HG02642 (cell line): ENCODE measurements at regions not wholly inside any gene's neighbourhood (a gene's known extent, or its start where the extent isn't known, plus 50 kb on each side); places are given as distances from the start of the nearest gene placed in this dataset.

Experiments
- ATAC-seq: cut with Tn5 transposase; IDR thresholded peaks from one replicate; pipeline ENCODE4 v1.9.1; 2021; ENCODE audit warnings: mild to moderate bottlenecking; ENCODE audit not compliant: unreplicated experiment, poor library complexity

DNA sequence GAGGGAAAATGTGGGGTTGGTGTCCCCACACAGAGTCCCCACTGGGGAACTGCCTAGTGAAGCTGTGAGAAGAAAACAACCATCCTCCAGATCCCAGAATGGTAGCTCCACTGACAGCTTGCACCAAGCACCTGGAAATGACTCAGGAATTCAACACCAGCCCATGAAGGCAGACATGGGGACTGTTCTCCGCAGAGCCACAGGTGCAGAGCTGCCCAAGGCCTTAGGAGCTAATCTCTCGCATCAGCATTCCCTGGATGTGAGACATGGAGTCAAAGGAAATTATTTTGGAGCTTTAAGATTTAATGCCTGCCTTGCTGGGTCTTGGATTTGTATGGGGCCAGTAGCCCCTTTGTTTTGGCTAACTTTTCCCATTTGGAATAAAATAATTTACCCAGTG lies 367.9 kb downstream of the FAM133A start:
- ATAC-seq: no peak

DNA sequence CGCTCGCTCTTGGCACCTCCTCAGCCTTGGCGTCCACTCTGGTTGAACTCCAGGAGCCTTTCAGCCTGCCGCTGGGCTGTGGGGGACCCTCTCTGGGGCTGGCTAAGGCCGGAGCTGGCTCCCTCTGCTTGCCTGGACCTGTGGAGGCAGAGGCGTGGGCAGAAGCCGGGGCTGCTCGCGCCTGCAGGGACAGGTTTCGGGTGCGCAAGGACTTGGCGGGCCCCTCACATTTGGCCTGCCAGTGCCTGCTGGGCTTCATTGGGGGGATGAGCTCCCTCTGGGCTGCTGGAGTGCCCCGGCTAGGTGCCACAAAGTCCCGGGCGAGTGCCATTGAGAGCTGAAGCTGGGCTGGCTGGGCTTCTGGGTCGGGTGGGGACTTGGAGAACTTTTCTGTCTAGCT lies 371.7 kb downstream of the FAM133A start:
- ATAC-seq: no peak

DNA sequence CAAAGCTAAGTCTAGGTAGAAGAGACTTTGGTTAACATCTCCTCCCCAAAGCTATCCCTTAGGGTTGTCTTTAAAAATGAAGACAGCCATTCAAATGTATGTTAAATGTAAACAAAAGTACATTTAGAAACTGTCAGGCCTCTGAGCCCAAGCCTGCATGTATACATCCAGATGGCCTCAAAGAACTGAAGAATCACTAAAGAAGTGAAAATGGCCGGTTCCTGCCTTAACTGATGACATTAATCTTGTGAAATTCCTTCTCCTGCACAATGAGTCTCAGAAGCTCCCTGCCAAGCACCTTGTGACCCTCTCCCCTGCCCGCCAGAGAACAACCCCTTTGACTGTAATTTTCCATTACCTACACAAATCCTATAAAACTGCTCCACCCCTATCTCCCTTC lies 377.9 kb downstream of the FAM133A start:
- ATAC-seq: no peak

DNA sequence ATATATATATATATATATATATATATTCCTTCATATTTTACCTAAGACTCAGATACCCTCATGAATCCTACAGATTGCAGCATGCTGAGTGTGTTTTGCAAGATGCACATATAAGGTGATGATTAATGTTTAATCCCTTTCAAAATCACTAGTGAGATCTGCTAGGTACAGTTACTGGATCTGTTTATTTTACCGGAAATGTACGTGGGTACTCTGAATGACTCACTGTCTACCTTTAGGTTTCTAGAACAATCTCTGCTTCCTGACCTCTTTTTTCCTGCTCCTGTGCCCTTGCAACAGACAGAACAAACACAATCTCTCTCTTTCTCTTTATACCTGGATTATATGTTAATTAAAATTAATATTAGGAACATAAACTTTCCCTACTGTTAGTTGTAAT lies 379.6 kb downstream of the FAM133A start:
- ATAC-seq: no peak

DNA sequence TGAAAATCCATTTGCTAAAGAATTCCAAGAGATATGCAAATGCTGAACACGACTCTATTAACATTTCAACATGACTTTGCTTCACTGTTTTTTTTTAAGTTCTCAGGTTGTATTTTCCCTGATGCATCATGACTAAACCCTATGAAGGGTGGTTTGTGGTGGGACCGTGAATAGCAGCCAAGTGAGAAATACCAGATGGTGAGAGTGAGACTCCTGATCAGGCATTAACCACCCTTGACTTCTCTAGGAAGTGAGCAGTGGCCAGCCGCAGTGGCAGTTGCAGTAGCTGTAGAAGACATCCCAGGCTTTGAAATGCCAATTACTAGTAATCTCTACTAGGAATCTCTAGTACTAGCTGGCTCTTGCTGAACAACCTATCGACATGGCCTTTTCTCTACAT lies 383.4 kb downstream of the FAM133A start:
- no peak for ATAC-seq

DNA sequence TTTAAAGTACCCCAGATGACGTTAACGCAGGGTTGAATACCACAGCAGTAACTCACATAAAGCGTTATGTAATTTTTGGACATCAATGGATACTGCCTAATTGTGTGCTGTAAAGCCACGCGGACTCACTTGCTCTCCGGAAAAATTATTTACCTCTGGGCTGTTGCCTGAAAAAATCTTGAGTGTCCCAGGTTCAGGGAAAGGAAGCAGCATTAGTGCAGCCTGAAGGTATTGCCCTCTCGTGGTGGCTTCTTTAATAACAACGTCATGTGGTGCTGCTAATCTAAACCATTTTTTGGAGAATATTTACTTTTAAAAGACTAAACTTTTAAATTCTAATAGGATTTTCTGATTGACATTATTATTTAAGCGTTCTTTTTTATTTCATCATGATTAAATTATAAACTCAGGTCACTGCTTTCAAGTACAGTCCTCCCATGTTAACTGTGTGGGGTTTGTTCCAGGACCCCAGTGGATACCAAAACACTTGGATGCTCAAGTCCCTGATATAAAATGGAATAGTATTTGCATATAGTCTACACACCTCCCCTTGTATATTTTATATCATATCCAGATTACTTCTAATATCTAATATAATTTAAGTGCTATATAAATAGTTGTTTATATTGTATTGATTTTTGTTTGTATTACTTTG lies 384.8 kb downstream of the FAM133A start:
- no peak for ATAC-seq

DNA sequence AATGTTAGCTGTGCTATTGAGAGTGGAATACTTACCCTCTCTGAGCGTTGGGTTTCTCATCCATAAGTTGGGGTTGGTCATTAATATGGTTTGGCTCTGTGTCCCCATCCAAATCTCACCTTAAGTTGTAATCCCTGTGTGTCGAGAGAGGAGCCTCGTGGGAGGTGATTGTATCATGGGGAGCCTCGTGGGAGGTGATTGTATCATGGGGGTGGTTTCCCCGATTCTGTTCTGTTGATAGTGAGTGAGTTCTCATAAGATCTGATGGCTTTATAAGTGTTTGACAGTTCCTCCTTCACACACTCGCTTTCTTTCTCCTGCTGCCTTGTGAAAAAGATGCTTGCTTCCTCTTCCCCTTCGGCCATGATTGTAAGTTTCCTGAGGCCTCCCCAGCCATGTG lies 391.1 kb downstream of the FAM133A start:
- no peak for ATAC-seq

DNA sequence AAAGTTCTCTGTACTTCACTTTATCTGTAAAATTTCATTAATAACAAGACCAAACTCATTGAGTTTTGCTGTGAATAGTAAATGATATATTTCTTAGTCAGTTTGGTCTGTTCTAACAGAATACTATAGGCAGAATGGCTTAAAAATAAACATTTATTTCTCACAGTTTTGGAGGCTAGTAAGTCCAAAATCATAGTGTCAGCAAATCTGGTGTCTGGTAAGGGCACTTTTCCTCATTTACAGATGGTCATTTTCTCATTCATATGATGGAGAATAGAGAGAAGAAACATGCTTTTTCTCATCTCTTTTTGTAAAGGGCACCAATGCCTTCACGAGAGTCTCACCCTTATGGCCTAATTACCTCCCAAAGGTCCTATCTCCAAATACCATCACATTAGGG lies 415.1 kb downstream of the FAM133A start:
- no peak for ATAC-seq

DNA sequence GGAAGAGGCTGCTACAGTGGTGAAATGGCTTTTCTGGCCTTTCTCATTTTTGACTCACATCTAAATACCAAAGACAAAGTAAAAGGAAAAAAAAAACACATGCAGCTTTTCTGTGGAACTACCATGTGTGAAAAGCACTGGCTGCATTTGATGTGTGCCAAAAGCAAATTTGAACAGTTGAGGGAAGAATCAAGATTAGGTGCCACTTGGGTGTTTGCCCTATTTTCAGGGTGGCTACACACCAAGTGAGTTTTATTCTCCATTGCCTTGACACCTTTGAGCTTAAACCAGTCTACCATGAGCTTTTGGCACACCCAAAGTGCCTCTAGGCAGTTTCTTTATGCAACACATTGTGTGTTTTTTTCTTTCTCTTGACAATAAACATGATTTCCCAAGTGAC lies 423.9 kb downstream of the FAM133A start:
- no peak for ATAC-seq

DNA sequence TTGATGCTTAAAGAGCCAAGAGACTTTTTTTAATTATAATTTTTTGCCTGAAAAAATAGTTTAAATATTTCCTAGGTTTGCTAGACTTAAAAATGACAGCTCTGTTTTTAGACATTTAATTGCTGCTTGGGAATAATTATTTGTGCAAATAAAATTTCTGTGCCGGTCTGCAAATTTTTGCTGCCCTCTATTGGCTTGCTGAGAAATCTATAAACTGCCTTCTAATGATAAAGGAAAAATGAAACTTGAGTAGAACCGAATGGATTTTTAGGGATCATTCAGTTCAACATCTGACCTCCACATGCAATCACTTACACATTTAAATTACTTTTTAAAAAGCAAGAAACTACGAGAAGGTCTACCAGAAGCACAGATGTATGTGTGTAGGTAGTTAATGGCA lies 434.0 kb downstream of the FAM133A start:
- ATAC-seq: no peak

DNA sequence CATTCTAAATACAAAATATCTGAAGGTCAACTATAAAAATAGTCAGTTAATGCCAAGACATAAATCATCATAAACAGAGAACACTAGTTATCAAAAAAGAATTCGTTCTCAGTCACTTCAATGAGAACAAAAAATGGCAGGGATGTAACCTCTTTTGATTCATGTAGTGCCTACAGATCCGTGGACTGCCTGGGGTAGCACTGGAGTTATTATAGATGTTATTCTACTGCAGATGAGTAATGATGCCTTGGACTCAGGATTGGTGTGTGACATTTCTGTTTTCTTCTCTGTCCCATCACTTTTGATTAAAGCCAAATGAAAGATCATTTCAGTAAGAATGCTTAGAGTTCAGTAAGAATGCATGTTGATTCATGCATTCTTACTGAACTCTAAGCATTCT lies 440.4 kb downstream of the FAM133A start:
- ATAC-seq: no peak

DNA sequence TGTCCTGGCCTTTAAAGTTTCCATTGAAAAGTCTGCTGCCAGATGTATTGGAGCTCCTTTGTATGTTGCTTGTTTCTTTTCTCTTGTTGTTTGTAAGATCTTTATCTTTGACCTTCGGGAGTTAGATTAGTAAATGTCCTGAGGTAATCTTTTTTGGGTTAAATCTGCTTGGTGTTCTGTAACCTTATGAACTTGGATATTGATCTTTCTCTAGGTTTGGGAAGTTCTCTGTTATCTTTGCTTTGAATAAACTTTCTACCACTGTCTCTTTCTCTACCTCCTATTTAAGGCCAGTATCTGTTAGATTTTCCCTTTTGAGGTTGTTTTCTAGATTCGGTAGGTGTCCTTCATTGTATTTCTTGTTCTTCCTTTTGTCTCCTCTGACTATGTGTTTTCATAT lies 447.8 kb downstream of the FAM133A start:
- ATAC-seq: no peak

DNA sequence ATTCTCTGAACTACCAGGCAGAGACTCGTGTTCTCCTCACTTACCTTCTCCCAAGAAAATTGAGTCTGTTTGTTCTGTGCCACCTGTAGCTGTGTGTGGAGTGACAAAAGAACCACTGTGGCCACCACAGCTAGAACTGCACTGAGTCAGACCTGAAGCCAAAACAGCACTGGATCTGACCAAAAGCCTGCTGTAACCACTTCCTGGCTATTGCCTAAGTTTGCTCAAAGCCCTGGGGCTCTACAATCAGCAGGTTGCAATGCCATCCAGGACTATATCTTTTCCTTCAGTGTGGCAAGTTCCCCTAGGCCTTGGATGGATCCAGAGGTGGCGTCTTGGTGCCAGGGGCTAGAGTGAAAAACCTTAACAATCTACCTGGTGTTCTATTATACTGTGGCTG lies 449.1 kb downstream of the FAM133A start:
- no peak for ATAC-seq

DNA sequence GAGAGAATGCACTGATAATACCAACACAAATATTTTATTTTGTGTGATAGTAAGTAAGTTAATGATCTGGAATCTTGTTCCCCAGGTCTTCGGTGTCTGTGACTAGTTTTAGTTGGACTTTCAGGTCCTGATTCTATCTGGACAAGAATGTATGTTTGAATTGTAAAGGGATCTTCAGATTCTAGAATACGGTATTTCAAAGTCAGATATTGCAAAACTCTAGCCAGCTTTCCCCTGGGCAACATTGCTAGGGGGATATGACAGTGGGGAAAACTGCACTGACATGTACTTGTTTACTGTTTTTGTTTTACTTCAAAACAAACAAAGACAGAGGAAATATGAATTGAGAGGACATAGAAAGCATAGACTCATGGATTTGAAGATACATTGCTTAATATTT lies 489.0 kb downstream of the FAM133A start:
- no peak for ATAC-seq

DNA sequence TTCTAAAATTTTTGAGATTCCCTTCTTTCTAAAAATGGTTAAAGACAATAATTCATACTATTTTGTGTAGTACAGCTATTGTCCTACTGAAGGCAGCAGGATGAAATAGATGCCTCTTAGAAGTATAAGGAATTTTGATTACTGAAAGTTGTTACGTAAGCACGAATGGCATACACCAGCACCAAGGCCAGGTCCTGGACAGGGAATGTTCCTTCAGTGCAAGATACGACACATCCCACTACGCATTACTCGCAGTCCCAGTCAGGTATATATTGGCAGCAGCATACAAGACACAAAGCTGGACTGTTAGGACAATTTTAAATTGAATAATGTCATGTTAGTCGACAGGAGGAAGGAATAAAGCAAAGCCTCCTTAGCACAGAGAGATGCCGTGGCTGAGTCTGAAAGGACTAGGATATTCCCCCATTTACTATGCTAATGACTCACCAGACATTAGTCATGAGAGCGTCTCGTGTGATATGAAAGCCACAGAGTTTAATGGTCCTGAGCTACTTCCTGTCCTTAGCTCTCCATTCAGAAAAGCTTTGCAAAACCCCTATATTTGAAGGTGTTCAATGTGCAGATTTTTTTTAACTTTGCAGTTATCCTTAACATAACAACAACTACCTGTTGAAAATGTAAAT lies 504.3 kb downstream of the FAM133A start:
- ATAC-seq: no peak

DNA sequence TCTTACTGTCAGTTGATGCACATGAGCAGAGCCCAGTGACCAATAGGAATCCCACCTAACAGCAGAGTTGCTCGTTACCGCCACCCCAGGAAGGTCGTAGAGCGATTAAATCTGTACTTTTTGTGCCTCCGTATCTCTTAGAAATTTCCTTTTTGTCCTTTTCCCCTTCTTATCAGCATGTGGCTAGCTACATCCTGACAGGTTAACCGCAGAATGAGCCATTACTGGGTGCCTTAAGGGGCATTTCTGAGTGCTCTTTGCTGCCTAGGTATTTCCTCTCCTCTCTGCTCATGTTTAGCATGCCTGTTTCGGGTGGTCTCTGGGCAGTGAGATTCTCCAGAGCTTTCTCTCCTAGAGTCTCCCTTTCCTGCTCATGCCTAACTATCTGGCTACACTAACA lies 530.5 kb downstream of the FAM133A start:
- no peak for ATAC-seq

DNA sequence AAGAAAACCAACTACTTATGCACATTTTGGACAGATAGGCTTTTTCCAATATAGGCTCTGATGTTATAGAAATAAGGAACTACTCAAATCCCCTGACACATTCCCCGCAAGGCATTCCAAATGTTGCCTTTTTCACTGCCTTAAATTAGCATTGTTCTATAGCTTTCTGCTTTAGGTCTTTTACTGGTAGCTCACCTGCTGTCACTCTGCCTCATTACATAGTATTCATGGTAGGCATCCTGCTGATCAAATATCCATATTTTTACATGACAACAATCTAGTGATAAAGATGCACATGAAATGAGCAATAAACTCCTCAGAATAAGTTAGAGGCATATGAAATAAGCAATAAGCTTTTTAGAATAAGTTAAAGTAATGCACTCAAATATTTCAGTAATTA lies 542.7 kb downstream of the FAM133A start:
- no peak for ATAC-seq

DNA sequence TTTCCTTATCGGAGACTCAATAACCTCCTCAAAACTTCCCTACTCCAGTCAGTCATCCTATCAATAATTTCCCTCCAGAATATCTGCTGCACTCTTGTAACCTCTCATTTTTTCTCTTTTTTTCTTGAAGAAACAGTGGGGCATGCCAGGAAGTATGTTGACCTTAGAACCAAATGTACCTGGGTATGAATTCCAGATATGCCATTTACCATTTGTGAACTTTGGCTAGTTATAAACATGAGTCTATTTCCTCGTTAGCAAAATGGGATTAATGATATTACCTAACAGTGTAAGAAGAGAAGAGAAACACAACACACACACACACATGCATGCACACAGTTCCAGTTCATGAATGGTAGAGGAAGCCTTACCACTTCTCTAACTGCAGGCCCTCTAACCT lies 578.2 kb downstream of the FAM133A start:
- no peak for ATAC-seq

DNA sequence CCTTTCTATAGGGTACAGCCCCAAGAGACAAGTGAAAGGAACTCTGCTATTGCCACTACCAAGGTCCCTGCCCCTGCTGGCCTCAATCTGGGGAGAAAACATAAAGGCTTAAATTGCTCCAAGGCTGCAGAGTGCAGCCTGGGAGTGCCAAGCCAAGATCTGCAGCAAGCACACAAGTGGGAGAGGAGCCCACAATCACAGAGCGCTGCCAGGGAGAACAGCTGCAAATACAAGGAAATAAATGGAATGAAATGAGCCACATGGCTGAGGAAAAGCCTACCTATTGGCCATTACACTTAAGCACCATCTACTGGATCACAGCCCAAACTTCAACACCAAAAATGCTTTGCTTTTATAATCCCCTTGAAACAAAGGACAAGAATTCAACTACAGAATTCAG lies 582.4 kb downstream of the FAM133A start:
- ATAC-seq: no peak

DNA sequence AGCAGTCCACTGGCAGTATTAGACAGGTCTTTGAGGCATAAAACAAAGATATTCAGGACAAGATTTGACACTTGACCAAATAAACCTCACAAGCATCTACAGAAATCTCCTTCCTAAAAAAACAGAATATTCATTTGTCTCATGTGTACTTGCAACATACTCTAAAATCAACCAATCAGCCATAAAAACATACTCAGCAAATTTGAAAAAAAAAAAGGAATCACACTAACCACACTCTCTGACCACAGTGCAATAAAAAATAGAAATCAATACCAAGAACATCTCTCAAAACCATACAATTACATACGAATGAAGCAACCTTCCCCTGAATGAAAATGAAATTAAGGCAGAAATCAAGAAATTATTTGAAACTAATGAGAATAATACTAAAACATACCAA lies 591.3 kb downstream of the FAM133A start:
- ATAC-seq: no peak

DNA sequence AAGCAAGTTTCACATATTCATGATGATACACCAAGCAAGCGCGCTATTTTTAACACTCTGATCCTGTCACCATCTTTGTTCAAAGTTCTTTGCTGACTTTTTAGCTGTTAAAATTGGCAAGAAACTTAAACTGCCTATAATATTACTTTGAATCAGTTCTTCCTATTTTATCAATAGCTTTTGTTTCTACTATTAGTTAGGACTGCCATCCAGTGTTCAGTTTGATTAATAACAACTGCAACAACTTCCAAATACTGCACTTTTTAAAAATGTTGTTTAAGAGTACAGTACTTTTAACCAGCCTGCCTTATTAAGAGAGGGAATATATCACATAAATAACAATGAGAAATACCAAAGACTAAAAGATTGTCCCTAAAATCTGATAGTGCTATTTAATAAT lies 614.3 kb downstream of the FAM133A start:
- no peak for ATAC-seq

DNA sequence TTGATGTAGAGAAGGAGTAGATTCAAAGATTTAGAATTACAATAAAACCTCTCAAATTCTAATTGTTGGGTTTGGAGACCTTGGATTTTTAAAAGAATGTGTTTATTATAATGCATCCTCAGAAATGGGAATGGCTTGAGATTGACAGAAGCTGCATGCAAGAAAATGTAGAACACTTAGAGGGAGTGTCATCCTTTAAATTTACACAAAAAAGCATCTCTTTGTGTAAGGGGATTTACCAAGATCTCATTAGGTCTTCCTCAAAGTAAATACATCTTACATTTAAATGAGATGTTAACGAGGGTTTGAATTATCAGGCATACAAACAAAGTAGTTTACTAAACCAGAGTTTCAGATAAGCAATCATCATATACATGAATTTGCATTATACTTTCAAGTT lies 615.0 kb downstream of the FAM133A start:
- no peak for ATAC-seq

DNA sequence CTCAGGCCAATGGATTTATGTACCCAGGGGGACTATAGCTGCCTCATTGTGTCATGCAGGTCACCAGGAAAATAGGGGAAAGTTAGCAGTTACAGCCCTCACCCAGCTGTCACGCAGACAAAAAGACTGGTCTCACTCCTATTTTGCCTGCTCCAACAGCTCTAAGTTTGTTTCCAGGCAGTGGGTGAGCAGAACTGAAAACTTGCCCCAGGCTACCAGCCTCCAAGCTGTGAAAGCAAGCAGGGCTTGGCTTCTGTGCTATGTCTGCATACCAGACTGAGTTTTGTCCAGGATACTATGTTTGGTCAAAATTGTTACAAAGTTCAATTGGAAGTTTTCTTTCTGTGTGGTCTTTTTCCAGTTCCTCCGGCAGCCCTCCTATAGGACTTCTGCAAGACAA lies 628.4 kb downstream of the FAM133A start:
- no peak for ATAC-seq
